GM13976 (cell line): ENCODE measurements at regions not wholly inside any gene's neighbourhood (a gene's known extent, or its start where the extent isn't known, plus 50 kb on each side); places are given as distances from the start of the nearest gene placed in this dataset.

Experiments used
- DNase-seq: peaks from one replicate; pipeline ENCODE4 v3.0.0; 2012; ENCODE audit warnings: low spot score
- CTCF ChIP-seq: IDR thresholded peaks from 2 replicates; pipeline ENCODE4 v1.5.1; 2012; ENCODE audit warnings: borderline replicate concordance, mild to moderate bottlenecking; ENCODE audit not compliant: insufficient read depth; ENCODE audit errors: extremely low read depth, missing control alignments, control extremely low read depth
- in situ Hi-C: fragments of 300-500 bp; cut with MboI; formaldehyde crosslinking; loops from one replicate; pipeline ENCODE4 v1.12.0; 2022; ENCODE audit warnings: low sequenced_read_pairs, mixed read lengths, inconsistent platforms; ENCODE audit not compliant: unreplicated experiment

- in situ Hi-C loops: no loop called here
- DNase-seq: no peak
- TF ChIP-seq CTCF: no peak
Observed at GRCh38 chr14:101325319-101325718, 236.0 kb upstream of the DIO3 start.

- no peak for DNase-seq
- in situ Hi-C loops: no loop called here
Observed at GRCh38 chr14:101328412-101329028, 232.8 kb upstream of the DIO3 start.

GRCh38 chr14:101330416-101331140 is 230.7 kb upstream of the DIO3 start:
- in situ Hi-C loops: no loop called here
- DNase-seq: no peak
- TF ChIP-seq CTCF: no peak

More at GRCh38 chr14:101328412-101329028, 232.8 kb upstream of the DIO3 start:
- no peak for TF ChIP-seq CTCF

- no peak for DNase-seq
- in situ Hi-C loops: no loop called here
- TF ChIP-seq CTCF: no peak
Observed at GRCh38 chr14:101331141-101331525, 230.2 kb upstream of the DIO3 start.

- in situ Hi-C loops: no loop called here
- no peak for DNase-seq
- TF ChIP-seq CTCF: no peak
Observed at GRCh38 chr14:101331661-101332169, 229.6 kb upstream of the DIO3 start.

- DNase-seq: no peak
- no peak for TF ChIP-seq CTCF
- in situ Hi-C loops: no loop called here
Observed at GRCh38 chr14:101332281-101332680, 229.0 kb upstream of the DIO3 start.
